ENCODE measurements at regions not wholly inside any gene's neighbourhood (a gene's known extent, or its start where the extent isn't known, plus 50 kb on each side); places are given as distances from the start of the nearest gene placed in this dataset.

GRCh38 chr9:103669296-103669695 is 424.8 kb upstream of the SMC2 start:
- no peaks in the 10 kb centered on the region for H3K9me3 ChIP-seq (replicated peaks in 1 of 2; ENCODE audit: control insufficient read depth in 1 of 2, insufficient read depth in 1 of 2, low read length in 2 of 2)
- Mint-ChIP-seq H3K9me3 (peaks cover 0 to 4% (median 0%) of the 10 kb centered on the region in 7 donors), H3K4me1 (no peaks in the 10 kb centered on the region), H3K4me3 (no peak overlapping the region), H3K27me3 (ENCODE audit: low read depth in 3 of 3) (peaks cover 0 to 1% (median 0%) of the 10 kb centered on the region in 3 donors), H3K36me3 (no peaks in the 10 kb centered on the region), H3K27ac (no peak overlapping the region)
- H4K20me1 ChIP-seq (ENCODE audit: insufficient read depth, low read length): no peaks in the 10 kb centered on the region
- TF ChIP-seq CTCF (IDR thresholded peaks at IDR 0.05): no peak
- DNase-seq: no peak
- H3K4me2 ChIP-seq (replicated peaks; ENCODE audit: extremely low read depth, low read length, poor library complexity, severe bottlenecking): no peak overlapping the region
- H3K36me3 ChIP-seq (replicated peaks in 1 of 2; ENCODE audit: control insufficient read depth in 1 of 2, insufficient read depth in 2 of 2, low read length in 2 of 2): no peaks in the 10 kb centered on the region
- no peaks in the 10 kb centered on the region for H3K4me1 ChIP-seq (ENCODE audit: control insufficient read depth in 1 of 2, insufficient read depth in 2 of 2, low read length in 2 of 2)
- H3K9ac ChIP-seq (ENCODE audit: insufficient read depth, low read length, poor library complexity, severe bottlenecking): no peak overlapping the region
- no peak overlapping the region for H3K27ac ChIP-seq (ENCODE audit: low read depth in 1 of 2, low read length in 2 of 2)
- WGBS (ENCODE audit: insufficient coverage): no CpG with 5 or more reads among the region's 1 CpG
- no peak overlapping the region for H2AFZ ChIP-seq (ENCODE audit: insufficient read depth, low read depth, low read length, poor library complexity, severe bottlenecking)
- H3K79me2 ChIP-seq (ENCODE audit: insufficient read depth, low read length): no peaks in the 10 kb centered on the region
- intact Hi-C loops (cut with micrococcal nuclease): no loop called here
- no peaks in the 10 kb centered on the region for H3K27me3 ChIP-seq (ENCODE audit: control insufficient read depth in 2 of 2, insufficient read depth in 2 of 2, low read length in 2 of 2)
- no peak overlapping the region for H3K4me3 ChIP-seq (replicated peaks in 1 of 3; ENCODE audit: low read depth in 2 of 3, low read length in 3 of 3)

GRCh38 chr9:103674271-103674670 is 419.8 kb upstream of the SMC2 start:
- no peak overlapping the region for H3K27ac ChIP-seq (ENCODE audit: low read depth in 1 of 2, low read length in 2 of 2)
- intact Hi-C loops (cut with micrococcal nuclease): no loop called here
- H3K4me3 ChIP-seq (replicated peaks in 1 of 3; ENCODE audit: low read depth in 2 of 3, low read length in 3 of 3): no peak overlapping the region
- no peak overlapping the region for H3K4me3 Mint-ChIP-seq
- no peak overlapping the region for H3K4me2 ChIP-seq (replicated peaks; ENCODE audit: extremely low read depth, low read length, poor library complexity, severe bottlenecking)
- H3K9ac ChIP-seq (ENCODE audit: insufficient read depth, low read length, poor library complexity, severe bottlenecking): no peak overlapping the region
- no peaks in the 10 kb centered on the region for H3K4me1 ChIP-seq (ENCODE audit: control insufficient read depth in 1 of 2, insufficient read depth in 2 of 2, low read length in 2 of 2)
- H3K9me3 Mint-ChIP-seq: peaks cover 0 to 8% (median 4%) of the 10 kb centered on the region in 7 donors
- no peaks in the 10 kb centered on the region for H3K27me3 ChIP-seq (ENCODE audit: control insufficient read depth in 2 of 2, insufficient read depth in 2 of 2, low read length in 2 of 2)
- no peaks in the 10 kb centered on the region for H3K79me2 ChIP-seq (ENCODE audit: insufficient read depth, low read length)
- H3K36me3 ChIP-seq (replicated peaks in 1 of 2; ENCODE audit: control insufficient read depth in 1 of 2, insufficient read depth in 2 of 2, low read length in 2 of 2): no peaks in the 10 kb centered on the region
- H2AFZ ChIP-seq (ENCODE audit: insufficient read depth, low read depth, low read length, poor library complexity, severe bottlenecking): no peak overlapping the region
- no peaks in the 10 kb centered on the region for H3K4me1 Mint-ChIP-seq
- no peaks in the 10 kb centered on the region for H3K36me3 Mint-ChIP-seq
- no peaks in the 10 kb centered on the region for H3K9me3 ChIP-seq (replicated peaks in 1 of 2; ENCODE audit: control insufficient read depth in 1 of 2, insufficient read depth in 1 of 2, low read length in 2 of 2)
- no peak overlapping the region for H3K27ac Mint-ChIP-seq
- no peak for DNase-seq
- H3K27me3 Mint-ChIP-seq (ENCODE audit: low read depth in 3 of 3): peaks cover 0 to 3% (median 0%) of the 10 kb centered on the region in 3 donors
- no peak for TF ChIP-seq CTCF (IDR thresholded peaks at IDR 0.05)
- no peaks in the 10 kb centered on the region for H4K20me1 ChIP-seq (ENCODE audit: insufficient read depth, low read length)
